ENCODE measurements at regions not wholly inside any gene's neighbourhood (a gene's known extent, or its start where the extent isn't known, plus 50 kb on each side); places are given as distances from the start of the nearest gene placed in this dataset.

- Mint-ChIP-seq H3K4me1 (no peaks in the 10 kb centered on the region), H3K4me3 (no peak overlapping the region)
These were observed 638.1 kb upstream of the BOD1L1 start for GRCh38 chr4:14265651-14266050.

GRCh38 chr4:14267373-14268060 is 640.0 kb upstream of the BOD1L1 start:
- H3K27me3 Mint-ChIP-seq (ENCODE audit: low read depth, poor library complexity), result peaks cover 4% of the 10 kb centered on the region
- no peaks in the 10 kb centered on the region for H3K4me1 Mint-ChIP-seq
- no peaks in the 10 kb centered on the region for H3K9me3 Mint-ChIP-seq
- no peak overlapping the region for H3K27ac Mint-ChIP-seq
- H3K36me3 Mint-ChIP-seq (ENCODE audit: low read depth), result no peaks in the 10 kb centered on the region
- DNase-seq, result no peak
- H3K4me3 Mint-ChIP-seq, result no peak overlapping the region
- TF ChIP-seq CTCF (IDR thresholded peaks at IDR 0.05), result no peak

More at GRCh38 chr4:14265651-14266050, 638.1 kb upstream of the BOD1L1 start:
- Mint-ChIP-seq H3K9me3 (no peaks in the 10 kb centered on the region), H3K27me3 (ENCODE audit: low read depth, poor library complexity) (peaks cover 4% of the 10 kb centered on the region), H3K27ac (no peak overlapping the region), H3K36me3 (ENCODE audit: low read depth) (no peaks in the 10 kb centered on the region)
- no peak for DNase-seq
- TF ChIP-seq CTCF (IDR thresholded peaks at IDR 0.05), result no peak

GRCh38 chr4:14269824-14270223 is 642.3 kb upstream of the BOD1L1 start:
- Mint-ChIP-seq H3K4me1 (no peaks in the 10 kb centered on the region), H3K36me3 (ENCODE audit: low read depth) (no peaks in the 10 kb centered on the region), H3K4me3 (no peak overlapping the region), H3K27me3 (ENCODE audit: low read depth, poor library complexity) (peaks cover 4% of the 10 kb centered on the region), H3K9me3 (no peaks in the 10 kb centered on the region), H3K27ac (no peak overlapping the region)
- no peak for TF ChIP-seq CTCF (IDR thresholded peaks at IDR 0.05)
- DNase-seq, result no peak

- no peaks in the 10 kb centered on the region for H3K4me1 Mint-ChIP-seq
- H3K27ac Mint-ChIP-seq, result no peak overlapping the region
- H3K36me3 Mint-ChIP-seq (ENCODE audit: low read depth), result no peaks in the 10 kb centered on the region
- peaks cover 4% of the 10 kb centered on the region for H3K27me3 Mint-ChIP-seq (ENCODE audit: low read depth, poor library complexity)
- no peaks in the 10 kb centered on the region for H3K9me3 Mint-ChIP-seq
- TF ChIP-seq CTCF (IDR thresholded peaks at IDR 0.05), result no peak
- H3K4me3 Mint-ChIP-seq, result no peak overlapping the region
- no peak for DNase-seq
These were observed 644.7 kb upstream of the BOD1L1 start for GRCh38 chr4:14272206-14272605.

GRCh38 chr4:14277505-14277904 is 650.0 kb upstream of the BOD1L1 start:
- Mint-ChIP-seq H3K4me3 (no peak overlapping the region), H3K27me3 (ENCODE audit: low read depth, poor library complexity) (no peaks in the 10 kb centered on the region), H3K27ac (no peak overlapping the region), H3K4me1 (no peaks in the 10 kb centered on the region), H3K36me3 (ENCODE audit: low read depth) (no peaks in the 10 kb centered on the region), H3K9me3 (no peaks in the 10 kb centered on the region)
- no peak for TF ChIP-seq CTCF (IDR thresholded peaks at IDR 0.05)
- DNase-seq, result no peak

GRCh38 chr4:14280567-14280966 is 653.0 kb upstream of the BOD1L1 start:
- H3K4me3 Mint-ChIP-seq, result no peak overlapping the region
- H3K27ac Mint-ChIP-seq, result no peak overlapping the region
- TF ChIP-seq CTCF (IDR thresholded peaks at IDR 0.05), result no peak
- H3K9me3 Mint-ChIP-seq, result no peaks in the 10 kb centered on the region
- no peaks in the 10 kb centered on the region for H3K4me1 Mint-ChIP-seq
- H3K27me3 Mint-ChIP-seq (ENCODE audit: low read depth, poor library complexity), result no peaks in the 10 kb centered on the region
- no peaks in the 10 kb centered on the region for H3K36me3 Mint-ChIP-seq (ENCODE audit: low read depth)
- DNase-seq, result no peak
